K562 (cell line): ENCODE measurements at regions not wholly inside any gene's neighbourhood (a gene's known extent, or its start where the extent isn't known, plus 50 kb on each side); places are given as distances from the start of the nearest gene placed in this dataset.

Experiments
- CTCF ChIP-seq, 3 experiments: IDR thresholded peaks in 2 of 3; conservative IDR thresholded peaks in 1 of 3; 2 replicates each; pipeline ENCODE4 v1.5.1; 2011 to 2012; ENCODE audit warnings: low read length in 3 of 3, mild to moderate bottlenecking in 3 of 3, control low read depth in 2 of 3, improper control_type of control experiment in 1 of 3, inconsistent platforms in 1 of 3, low read depth in 1 of 3, mixed read lengths in 1 of 3, moderate library complexity in 1 of 3; ENCODE audit not compliant: insufficient read depth in 2 of 3
- NCOA1 ChIP-seq: fragments of 450-650 bp; IDR thresholded peaks from 2 replicates; pipeline ENCODE4 v1.6.1; 2016; ENCODE audit warnings: low read depth
- ZBTB11 ChIP-seq, 3 experiments: fragments of 200-800 bp in 1 of 3; fragments of 250-450 bp in 1 of 3; fragments of 450-650 bp in 1 of 3; sonication (Bioruptor Pico) in 1 of 3; sonication (Bioruptor generic) in 1 of 3; formaldehyde crosslinking in 1 of 3; IDR thresholded peaks; 2 replicates each; pipeline versions ENCODE4 v1.6.1 to v1.8.0; 2016 to 2022; ENCODE audit warnings: mild to moderate bottlenecking in 2 of 3, missing genetic modification characterization in 2 of 3, missing compliant biosample characterization in 1 of 3, moderate library complexity in 1 of 3

GRCh38 chr21:35566874-35567273 lies 493.5 kb downstream of the SETD4 start:
- TF ChIP-seq NCOA1 (no peak), ZBTB11 (CRISPR knock-in tag; IDR thresholded peaks at IDR 0.05) (no peak), CTCF (IDR thresholded peaks at IDR 0.05 in 2 of 3, conservative IDR thresholded peaks at IDR 0.05 in 1 of 3; ENCODE audit: insufficient read depth in 2 of 3, low read depth in 1 of 3, low read length in 3 of 3) (no peak)
